Neural cell (in vitro differentiated cells): ENCODE measurements at regions not wholly inside any gene's neighbourhood (a gene's known extent, or its start where the extent isn't known, plus 50 kb on each side); places are given as distances from the start of the nearest gene placed in this dataset.

Experiments
- CTCF ChIP-seq: fragments of 450-650 bp; IDR thresholded peaks from 2 replicates; pipeline ENCODE4 v1.5.1; 2014; ENCODE audit warnings: antibody characterized with exemption, mild to moderate bottlenecking, moderate library complexity; ENCODE audit not compliant: poor library complexity, severe bottlenecking
- EZH2 ChIP-seq: fragments of 200-600, 300-800 bp; shearing (Covaris generic), sonication (generic); IDR thresholded peaks from 2 replicates; pipeline ENCODE4 v1.6.1; 2014; ENCODE audit warnings: antibody characterized with exemption, low read length, borderline replicate concordance, mild to moderate bottlenecking; ENCODE audit not compliant: insufficient read depth, poor library complexity, severe bottlenecking
- RAD21 ChIP-seq: fragments of 450-650 bp; conservative IDR thresholded peaks from 2 replicates; pipeline ENCODE4 v1.6.1; 2014; ENCODE audit warnings: antibody characterized with exemption, mild to moderate bottlenecking, moderate library complexity
- TAF1 ChIP-seq: IDR thresholded peaks from 2 replicates; pipeline ENCODE4 v1.6.1; 2012; ENCODE audit warnings: low read depth

- no peak for TF ChIP-seq EZH2
- TF ChIP-seq RAD21 = no peak
- no peak for TF ChIP-seq TAF1
- TF ChIP-seq CTCF = no peak
Measured at GRCh38 chr5:25554077-25554476, 909.3 kb upstream of the CDH10 start.
